CD4-positive, alpha-beta T cell treated with Interleukin-4 for 4 hours (primary cell): ENCODE measurements at regions not wholly inside any gene's neighbourhood (a gene's known extent, or its start where the extent isn't known, plus 50 kb on each side); places are given as distances from the start of the nearest gene placed in this dataset.
"Not testable (repeated sequence)": the region's sequence is repeated elsewhere in the genome, so short reads cannot be mapped to it uniquely, and the experiment has no call there.

Experiments used
- DNase-seq: peaks from one replicate; pipeline ENCODE4 v3.0.0-alpha.2; 2020

DNA sequence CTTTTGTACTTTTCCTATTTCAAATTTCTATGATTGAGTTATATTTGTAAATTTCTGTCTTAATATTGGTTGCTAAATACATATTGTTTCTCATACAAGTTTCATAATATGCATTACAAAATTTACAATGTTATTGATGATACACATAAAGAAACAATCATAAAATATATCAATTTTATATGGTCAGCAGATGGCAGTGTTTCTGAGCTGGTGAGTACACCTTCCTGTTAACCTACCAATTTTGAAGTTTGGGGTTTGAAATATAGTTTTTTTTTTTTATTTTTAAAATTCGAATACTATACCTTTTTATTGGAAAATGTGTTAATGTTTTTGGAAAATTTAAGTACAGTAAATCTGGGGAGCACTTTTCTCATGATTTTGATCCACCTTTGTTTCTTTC lies 1953.1 kb upstream of the ADGRL3 start:
- no peak for DNase-seq

DNA sequence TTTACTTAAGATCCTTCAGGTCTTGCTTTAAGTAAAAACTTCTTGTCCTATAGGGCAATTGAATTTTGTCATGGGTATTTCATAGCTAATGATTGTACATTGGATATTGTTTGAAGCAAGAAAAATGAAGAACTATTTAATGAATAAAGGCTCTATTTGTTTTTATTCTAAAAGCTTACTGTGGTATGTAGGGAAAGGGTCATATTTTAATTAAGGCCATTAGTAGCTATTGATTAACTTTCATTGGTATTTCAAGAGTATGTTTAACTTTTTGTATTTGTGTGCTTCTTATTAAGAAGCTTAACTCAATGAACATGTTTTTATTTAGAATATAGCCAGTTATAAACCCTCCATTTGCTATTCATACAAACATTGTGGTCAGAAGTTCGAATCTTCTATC lies 1951.8 kb upstream of the ADGRL3 start:
- no peak for DNase-seq

- no peak for DNase-seq
Observed at GRCh38 chr4:59249110-59249509, 1951.0 kb upstream of the ADGRL3 start.

- DNase-seq, result no peak
Observed at GRCh38 chr4:59258002-59258401, 1942.1 kb upstream of the ADGRL3 start.

DNA sequence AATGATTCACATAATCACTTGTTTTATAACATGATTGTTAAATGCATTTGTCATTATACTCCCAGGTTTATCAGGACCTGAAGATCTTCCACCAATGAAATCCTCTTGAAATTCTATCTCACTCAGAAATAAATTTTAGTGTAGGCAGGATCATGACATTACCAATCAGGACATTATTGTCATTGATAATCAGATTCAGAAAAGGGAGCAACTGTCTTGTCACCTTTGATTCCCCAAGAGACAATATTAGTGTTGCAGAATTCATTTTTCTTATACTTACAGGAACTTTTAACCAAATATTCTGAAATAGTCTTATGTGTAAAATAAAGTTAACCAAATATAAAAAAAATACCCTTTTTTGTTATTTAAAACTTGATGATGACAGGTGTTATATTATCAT lies 1892.5 kb upstream of the ADGRL3 start:
- no peak for DNase-seq

- no peak for DNase-seq
Observed at GRCh38 chr4:59314637-59315036, 1885.5 kb upstream of the ADGRL3 start.

GRCh38 chr4:59339631-59340030 lies 1860.5 kb upstream of the ADGRL3 start:
- no peak for DNase-seq

DNA sequence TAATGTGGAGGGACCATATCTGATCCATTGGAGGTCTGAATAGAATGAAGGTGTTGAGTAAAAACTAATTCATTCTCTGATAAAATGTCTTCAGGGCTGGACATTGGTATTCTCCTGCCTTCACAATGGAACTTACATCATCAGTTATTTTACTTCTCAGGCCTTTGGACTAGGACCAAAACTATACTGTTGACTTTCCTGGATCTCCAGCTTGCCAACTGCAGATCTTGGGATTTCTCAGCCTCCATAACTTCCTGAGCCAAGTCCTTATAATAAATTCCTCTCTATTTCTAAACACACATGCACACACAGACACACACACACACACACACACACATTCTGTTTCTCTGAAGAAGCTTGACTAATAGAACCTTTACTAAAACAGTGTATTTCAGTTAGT lies 1858.6 kb upstream of the ADGRL3 start:
- no peak for DNase-seq

- DNase-seq, result no peak
Observed at GRCh38 chr4:59348949-59349348, 1851.2 kb upstream of the ADGRL3 start.

DNA sequence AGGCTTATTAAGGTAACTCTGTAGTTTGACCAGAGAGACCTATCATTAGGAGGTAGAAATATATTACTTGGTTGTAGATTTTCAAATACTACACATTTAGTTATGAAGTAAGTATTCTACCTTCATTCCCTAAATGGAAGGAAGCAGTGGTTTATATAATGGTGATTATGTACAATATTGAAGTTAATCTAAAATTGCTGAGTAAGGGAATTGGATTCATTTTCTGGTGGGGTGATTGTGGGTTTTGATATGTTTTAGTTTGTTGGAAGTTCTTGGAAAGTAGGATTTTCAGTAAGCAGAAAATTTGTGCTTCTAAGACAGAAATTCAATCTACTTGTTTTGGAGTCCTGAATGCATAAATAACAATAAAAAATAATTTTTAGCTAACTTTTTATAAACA lies 1830.9 kb upstream of the ADGRL3 start:
- DNase-seq, result no peak

- no peak for DNase-seq
Observed at GRCh38 chr4:59374416-59374815, 1825.7 kb upstream of the ADGRL3 start.

GRCh38 chr4:59380841-59381366 lies 1819.2 kb upstream of the ADGRL3 start:
- no peak for DNase-seq

GRCh38 chr4:59381591-59381990 lies 1818.5 kb upstream of the ADGRL3 start:
- DNase-seq, result no peak

GRCh38 chr4:59387759-59388758 lies 1812.1 kb upstream of the ADGRL3 start:
- DNase-seq, result no peak

DNA sequence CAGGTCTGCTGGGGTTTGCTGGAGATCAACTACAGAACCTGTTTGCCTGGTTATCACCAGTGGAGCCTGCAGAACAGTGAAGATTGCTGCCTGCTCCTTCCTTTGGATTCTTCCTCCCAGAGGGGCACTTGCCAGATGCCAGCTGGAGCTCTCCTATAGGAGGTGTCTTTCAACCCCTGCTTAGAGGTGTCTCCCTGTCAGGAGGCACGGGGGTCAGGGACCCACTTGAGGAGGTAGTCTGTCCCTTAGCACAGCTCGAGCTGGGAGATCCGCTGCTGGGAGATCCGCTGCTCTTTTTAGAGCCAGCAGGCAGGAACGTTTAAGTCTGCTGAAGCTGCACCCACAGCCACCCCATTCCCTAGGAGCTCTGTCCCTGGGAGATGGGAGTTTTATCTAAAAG lies 1806.3 kb upstream of the ADGRL3 start:
- DNase-seq, result no peak

DNA sequence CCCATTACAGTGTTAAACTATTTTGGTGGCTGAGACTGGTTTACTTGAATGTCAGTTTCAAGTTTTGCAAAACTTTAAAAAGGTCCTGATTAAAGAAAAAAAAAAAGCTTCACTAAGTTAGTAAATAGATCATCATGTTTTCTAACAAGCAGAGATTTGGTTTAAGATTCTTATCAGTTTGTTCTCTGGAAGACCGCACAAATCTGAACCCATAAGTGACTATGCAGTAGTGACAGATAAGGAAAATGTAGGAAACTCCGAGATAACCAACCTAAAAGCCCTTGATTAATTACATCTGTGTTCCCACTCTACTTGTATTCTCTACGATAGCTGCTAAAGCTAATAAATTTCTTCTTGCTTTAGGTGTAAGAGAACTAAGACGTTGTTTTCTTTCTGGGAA lies 1799.8 kb upstream of the ADGRL3 start:
- DNase-seq, result no peak

DNA sequence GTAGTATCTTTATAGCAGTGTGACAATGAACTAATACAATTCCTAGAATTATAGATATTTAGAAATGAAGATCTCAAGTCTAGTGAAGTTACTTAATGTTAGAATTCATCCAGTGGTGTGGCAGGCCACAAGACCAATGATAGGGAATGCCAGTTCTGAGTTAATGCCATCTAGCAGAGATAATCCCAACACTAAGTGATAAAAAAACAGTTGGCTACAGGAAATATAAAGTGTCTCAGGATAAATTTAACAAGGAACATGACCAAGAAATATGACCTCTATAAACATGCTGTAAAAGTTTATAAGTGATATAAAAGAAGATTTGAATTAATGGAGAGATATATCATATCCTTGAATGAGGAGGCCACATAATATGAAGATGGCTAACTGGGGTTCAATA lies 1790.5 kb upstream of the ADGRL3 start:
- no peak for DNase-seq

GRCh38 chr4:59412739-59413138 lies 1787.4 kb upstream of the ADGRL3 start:
- DNase-seq, result no peak

- no peak for DNase-seq
Observed at GRCh38 chr4:59455751-59456150, 1744.4 kb upstream of the ADGRL3 start.

DNA sequence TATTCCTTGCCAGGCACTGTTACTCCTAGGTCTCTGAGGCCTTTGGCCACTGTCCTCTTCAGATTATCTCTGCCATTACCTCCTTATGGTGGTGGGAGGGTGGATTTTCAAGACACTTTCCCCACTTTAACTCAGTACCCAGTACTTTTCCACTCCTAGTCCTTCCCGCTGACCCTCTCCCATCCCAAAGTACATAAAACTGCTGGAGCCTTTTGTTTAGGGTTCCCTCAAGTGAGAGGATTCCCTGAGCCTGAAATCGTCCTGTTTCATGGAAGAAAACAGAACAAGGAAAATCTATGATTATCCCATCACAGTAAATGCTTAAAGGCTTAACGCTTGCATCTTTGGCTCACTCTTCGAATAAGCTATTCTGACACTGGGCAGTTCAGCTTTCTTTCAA lies 1742.5 kb upstream of the ADGRL3 start:
- no peak for DNase-seq

GRCh38 chr4:59484944-59485343 lies 1715.2 kb upstream of the ADGRL3 start:
- no peak for DNase-seq

DNA sequence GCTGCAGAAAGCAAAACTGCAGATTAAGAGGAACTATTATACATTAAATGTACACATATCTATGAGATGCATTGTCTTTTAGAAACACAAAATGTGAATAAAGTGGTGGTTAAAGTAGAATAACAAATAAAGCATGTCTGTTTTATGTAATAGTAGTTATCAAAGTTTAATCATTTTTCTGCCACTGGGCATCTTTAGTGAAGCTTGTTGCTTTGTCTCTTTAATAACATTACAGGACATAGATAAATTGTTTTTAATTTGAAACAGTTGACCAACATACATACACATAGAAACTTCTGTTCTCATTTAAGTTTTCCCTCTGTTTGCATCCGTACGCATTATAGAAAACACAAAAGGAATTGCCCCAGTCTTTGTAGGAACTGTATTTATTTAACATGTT lies 1700.0 kb upstream of the ADGRL3 start:
- DNase-seq, result no peak

DNA sequence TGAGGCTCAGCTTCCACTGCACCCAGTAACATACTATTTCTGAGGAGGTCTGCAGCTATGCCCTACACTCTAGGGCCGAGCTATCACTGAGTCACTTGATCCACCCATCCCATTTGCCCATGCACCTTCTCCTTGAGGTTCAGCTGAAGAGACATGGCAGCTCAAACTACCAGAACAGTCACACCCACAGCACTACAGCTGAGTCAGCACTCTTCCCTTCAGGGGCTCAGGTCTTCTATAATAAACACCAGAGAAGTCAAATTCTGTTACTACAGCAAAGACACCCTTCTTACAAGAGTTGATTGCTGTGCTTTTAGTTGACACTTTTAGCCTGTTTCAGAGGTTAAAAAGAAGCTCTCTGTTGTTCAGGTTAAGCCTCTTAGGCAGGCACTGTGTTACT lies 1696.4 kb upstream of the ADGRL3 start:
- DNase-seq, result no peak

DNA sequence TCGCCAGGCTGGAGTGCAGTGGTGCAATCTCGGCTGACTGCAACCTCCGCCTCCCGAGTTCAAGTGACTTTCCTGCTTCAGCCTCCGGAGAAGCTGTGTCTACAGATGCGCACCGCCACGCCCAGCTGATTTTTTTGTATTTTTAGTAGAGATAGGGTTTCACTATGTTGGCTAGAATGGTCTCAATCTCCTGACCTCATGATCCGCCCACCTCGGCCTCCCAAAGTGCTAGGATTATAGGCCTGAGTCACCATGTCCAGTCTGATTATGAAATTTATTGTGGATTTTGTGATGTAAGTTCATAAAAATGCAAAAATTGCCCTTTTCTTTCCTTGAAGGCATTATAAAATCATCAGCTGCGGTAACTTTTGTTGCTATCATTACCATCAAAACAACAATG lies 1688.3 kb upstream of the ADGRL3 start:
- not testable (repeated sequence) for DNase-seq

- DNase-seq, result no peak
Observed at GRCh38 chr4:59517007-59517406, 1683.1 kb upstream of the ADGRL3 start.
